ENCODE measurements at regions not wholly inside any gene's neighbourhood (a gene's known extent, or its start where the extent isn't known, plus 50 kb on each side); places are given as distances from the start of the nearest gene placed in this dataset.
"Not testable (repeated sequence)": the region's sequence is repeated elsewhere in the genome, so short reads cannot be mapped to it uniquely, and the experiment has no call there.

DNA sequence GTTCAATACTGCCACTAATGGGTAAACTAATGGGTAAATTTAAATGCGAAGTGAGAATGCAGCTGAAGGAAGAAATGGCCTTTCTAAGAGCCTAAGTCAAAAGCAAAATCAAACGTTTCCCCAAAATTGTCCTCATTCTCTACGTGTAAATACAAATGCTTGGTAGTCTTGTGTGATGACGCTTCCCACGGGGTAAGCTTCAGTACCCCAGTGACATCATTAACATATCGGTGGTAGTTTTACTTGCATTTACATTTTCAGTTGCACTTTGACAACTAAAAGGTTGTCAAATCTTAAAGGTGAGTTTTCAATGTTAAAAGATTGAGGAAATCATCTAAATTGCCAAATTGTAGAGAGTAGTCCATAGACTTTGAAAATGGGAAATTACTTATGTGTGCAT is 550.7 kb upstream of the CCNG1 start:
- H3K9me3 Mint-ChIP-seq: peaks cover 10% of the 10 kb centered on the region
- no peak overlapping the region for H3K27ac Mint-ChIP-seq
- no peaks in the 10 kb centered on the region for H3K36me3 Mint-ChIP-seq
- no peak for DNase-seq
- CTCF ChIA-PET: no interaction called here
- no peaks in the 10 kb centered on the region for H3K27me3 Mint-ChIP-seq
- no peaks in the 10 kb centered on the region for H3K4me1 Mint-ChIP-seq
- H3K4me3 Mint-ChIP-seq: no peak overlapping the region

- Mint-ChIP-seq H3K27me3 (no peaks in the 10 kb centered on the region), H3K4me1 (no peaks in the 10 kb centered on the region), H3K27ac (no peak overlapping the region), H3K36me3 (no peaks in the 10 kb centered on the region), H3K9me3 (peaks cover 5% of the 10 kb centered on the region), H3K4me3 (no peak overlapping the region)
- CTCF ChIA-PET: no interaction called here
- no peak for DNase-seq
Observed at GRCh38 chr5:162888268-162888667, 549.1 kb upstream of the CCNG1 start.

GRCh38 chr5:162911873-162912272 is 525.5 kb upstream of the CCNG1 start:
- Mint-ChIP-seq H3K9me3 (peaks cover 5% of the 10 kb centered on the region), H3K27me3 (no peaks in the 10 kb centered on the region), H3K4me1 (no peaks in the 10 kb centered on the region), H3K27ac (no peak overlapping the region), H3K36me3 (no peaks in the 10 kb centered on the region), H3K4me3 (no peak overlapping the region)
- no peak for DNase-seq
- CTCF ChIA-PET: no interaction called here

DNA sequence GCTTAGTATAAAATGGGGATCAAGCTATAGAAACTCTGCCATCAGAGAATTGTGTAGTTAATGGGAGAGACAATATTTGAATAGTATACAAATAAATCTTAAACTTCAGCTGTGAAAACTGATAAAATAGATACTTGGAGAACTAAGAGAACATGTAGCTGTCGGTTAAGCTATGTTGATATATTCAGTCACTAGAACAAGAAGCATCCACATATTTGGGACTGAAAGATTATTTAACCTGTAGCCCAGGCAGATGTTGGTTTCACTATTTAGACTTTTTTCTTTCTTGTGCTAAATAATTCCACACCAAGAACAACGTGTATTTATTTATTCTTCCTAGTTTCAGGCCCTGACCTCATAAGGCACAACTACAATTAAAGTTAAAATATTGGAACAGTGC is 521.0 kb upstream of the CCNG1 start:
- H3K4me3 Mint-ChIP-seq: no peak overlapping the region
- no peaks in the 10 kb centered on the region for H3K4me1 Mint-ChIP-seq
- peaks cover 7% of the 10 kb centered on the region for H3K9me3 Mint-ChIP-seq
- H3K27ac Mint-ChIP-seq: no peak overlapping the region
- H3K36me3 Mint-ChIP-seq: no peaks in the 10 kb centered on the region
- DNase-seq: no peak
- CTCF ChIA-PET: no interaction called here
- no peaks in the 10 kb centered on the region for H3K27me3 Mint-ChIP-seq

DNA sequence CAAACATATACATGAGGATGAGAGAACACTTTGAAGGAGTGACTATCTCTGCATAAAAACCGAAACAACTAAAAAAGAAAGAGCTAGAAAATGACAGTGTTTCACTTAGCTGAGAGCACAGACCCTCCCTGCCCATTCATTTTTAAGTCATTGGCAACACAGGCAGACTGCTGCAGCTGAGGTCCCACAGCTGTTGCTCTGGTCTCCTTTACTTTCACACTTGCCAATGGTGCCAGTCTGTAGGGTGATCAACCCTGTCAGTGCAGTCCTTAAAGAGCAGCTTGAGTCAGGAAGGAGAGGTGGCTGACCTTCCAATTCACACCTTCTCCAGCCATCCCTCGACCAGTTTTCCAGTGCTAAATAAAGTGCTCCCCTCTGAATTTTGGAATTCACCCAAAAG is 508.3 kb upstream of the CCNG1 start:
- Mint-ChIP-seq H3K27ac (no peak overlapping the region), H3K27me3 (no peaks in the 10 kb centered on the region), H3K4me1 (no peaks in the 10 kb centered on the region), H3K36me3 (no peaks in the 10 kb centered on the region), H3K9me3 (peaks cover 11% of the 10 kb centered on the region), H3K4me3 (no peak overlapping the region)
- CTCF ChIA-PET: no interaction called here
- no peak for DNase-seq

DNA sequence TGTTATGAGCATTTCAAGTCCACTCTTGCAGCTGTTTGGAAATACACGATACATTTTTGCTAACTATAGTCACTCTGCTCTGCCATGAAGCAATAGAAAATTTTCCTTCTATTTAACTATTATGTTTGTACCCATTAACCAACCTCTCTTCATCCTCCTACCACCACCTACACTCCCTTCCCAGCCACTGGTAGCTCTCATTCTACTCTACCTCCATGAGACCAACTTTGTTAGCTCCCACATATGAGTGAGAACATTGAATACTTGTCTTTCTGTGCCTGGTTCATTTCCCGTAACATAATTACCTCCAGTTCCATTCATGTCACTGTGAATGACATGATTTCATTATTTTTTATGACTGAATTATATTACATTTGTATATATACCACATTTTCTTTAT is 505.9 kb upstream of the CCNG1 start:
- no peak overlapping the region for H3K4me3 Mint-ChIP-seq
- no peaks in the 10 kb centered on the region for H3K4me1 Mint-ChIP-seq
- CTCF ChIA-PET: no interaction called here
- no peak overlapping the region for H3K27ac Mint-ChIP-seq
- H3K27me3 Mint-ChIP-seq: no peaks in the 10 kb centered on the region
- H3K36me3 Mint-ChIP-seq: no peaks in the 10 kb centered on the region
- no peak for DNase-seq
- H3K9me3 Mint-ChIP-seq: peaks cover 25% of the 10 kb centered on the region

GRCh38 chr5:162939991-162940390 is 497.4 kb upstream of the CCNG1 start:
- DNase-seq: no peak
- H3K27me3 Mint-ChIP-seq: no peaks in the 10 kb centered on the region
- CTCF ChIA-PET: no interaction called here

DNA sequence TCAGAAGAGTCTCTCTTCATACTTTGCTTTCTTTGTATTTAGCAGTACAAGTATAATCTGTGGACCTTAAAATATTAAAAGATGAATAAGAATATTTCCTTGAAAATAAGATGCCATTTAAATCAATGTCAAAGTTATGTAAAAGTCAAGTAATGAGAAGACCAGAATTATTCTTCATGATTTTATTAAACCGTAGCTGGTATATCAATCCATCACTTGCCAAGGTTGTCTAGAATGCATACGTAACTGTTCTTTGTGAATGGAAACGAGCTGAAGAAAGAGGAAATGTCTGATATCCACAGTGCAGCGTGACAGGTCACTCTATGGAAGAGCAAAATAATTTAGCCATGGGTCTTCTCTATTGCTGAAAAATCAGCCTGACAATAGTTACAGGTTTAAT is 488.7 kb upstream of the CCNG1 start:
- peaks cover 7% of the 10 kb centered on the region for H3K9me3 Mint-ChIP-seq
- H3K27ac Mint-ChIP-seq: no peak overlapping the region
- no peak overlapping the region for H3K4me3 Mint-ChIP-seq
- DNase-seq: no peak
- CTCF ChIA-PET: no interaction called here
- H3K27me3 Mint-ChIP-seq: no peaks in the 10 kb centered on the region
- H3K36me3 Mint-ChIP-seq: no peaks in the 10 kb centered on the region
- no peaks in the 10 kb centered on the region for H3K4me1 Mint-ChIP-seq

More at GRCh38 chr5:162939991-162940390, 497.4 kb upstream of the CCNG1 start:
- Mint-ChIP-seq H3K4me3 (no peak overlapping the region), H3K27ac (no peak overlapping the region), H3K36me3 (no peaks in the 10 kb centered on the region), H3K9me3 (peaks cover 23% of the 10 kb centered on the region), H3K4me1 (no peaks in the 10 kb centered on the region)

- Mint-ChIP-seq H3K36me3 (no peaks in the 10 kb centered on the region), H3K27ac (no peak overlapping the region), H3K27me3 (no peaks in the 10 kb centered on the region), H3K4me3 (no peak overlapping the region), H3K9me3 (peaks cover 7% of the 10 kb centered on the region), H3K4me1 (no peaks in the 10 kb centered on the region)
- no peak for DNase-seq
- CTCF ChIA-PET: no interaction called here
Observed at GRCh38 chr5:162956570-162956969, 480.8 kb upstream of the CCNG1 start.

DNA sequence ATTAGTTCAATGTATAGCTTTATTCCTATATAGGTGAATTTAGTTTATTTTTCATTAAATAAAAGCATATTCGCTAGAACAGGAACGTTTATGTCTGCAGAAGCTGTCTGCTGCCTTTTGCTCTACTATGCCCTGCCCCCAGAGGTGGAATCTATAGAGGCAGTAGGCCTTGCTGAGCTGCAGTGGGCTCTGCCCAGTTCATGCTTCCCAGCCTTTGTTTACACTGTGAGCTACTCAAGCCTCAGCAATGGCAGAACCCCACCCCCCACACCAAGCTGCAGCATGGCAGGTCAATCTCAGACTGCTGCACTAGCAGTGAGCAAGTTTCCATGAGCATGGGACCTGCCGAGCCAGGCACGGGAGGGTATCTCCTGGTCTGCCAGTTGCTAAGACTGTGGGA is 473.3 kb upstream of the CCNG1 start:
- CTCF ChIA-PET, H3K27me3 Mint-ChIP-seq, H3K4me3 Mint-ChIP-seq, H3K27ac Mint-ChIP-seq, H3K36me3 Mint-ChIP-seq, H3K4me1 Mint-ChIP-seq, DNase-seq: not testable (repeated sequence)
- peaks cover 17% of the 10 kb centered on the region for H3K9me3 Mint-ChIP-seq

DNA sequence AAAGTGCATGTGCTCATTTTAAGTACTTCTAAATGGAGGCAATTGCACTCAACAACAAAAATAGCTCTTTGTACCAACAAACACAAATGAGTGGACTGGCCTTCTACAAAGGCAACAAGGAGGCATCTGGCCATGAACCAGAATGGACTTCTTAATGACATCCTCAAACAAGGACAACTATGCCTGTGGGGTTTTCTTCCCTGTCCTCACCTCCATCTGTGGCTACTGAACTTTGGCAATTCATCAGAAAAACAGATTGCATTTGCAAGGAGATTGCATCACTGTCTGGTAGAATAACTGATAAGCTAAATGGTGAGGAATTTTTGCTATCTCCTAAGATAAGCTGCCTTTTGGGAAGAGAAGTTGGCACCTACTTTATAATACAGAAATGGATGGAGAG is 447.3 kb upstream of the CCNG1 start:
- no peak overlapping the region for H3K27ac Mint-ChIP-seq
- H3K9me3 Mint-ChIP-seq: no peaks in the 10 kb centered on the region
- CTCF ChIA-PET: no interaction called here
- no peaks in the 10 kb centered on the region for H3K27me3 Mint-ChIP-seq
- no peaks in the 10 kb centered on the region for H3K4me1 Mint-ChIP-seq
- DNase-seq: no peak
- no peaks in the 10 kb centered on the region for H3K36me3 Mint-ChIP-seq
- no peak overlapping the region for H3K4me3 Mint-ChIP-seq

GRCh38 chr5:162990856-162991497 is 446.4 kb upstream of the CCNG1 start:
- Mint-ChIP-seq H3K4me1 (no peaks in the 10 kb centered on the region), H3K27me3 (no peaks in the 10 kb centered on the region), H3K9me3 (peaks cover 3% of the 10 kb centered on the region), H3K4me3 (no peak overlapping the region), H3K27ac (no peak overlapping the region), H3K36me3 (no peaks in the 10 kb centered on the region)
- CTCF ChIA-PET: no interaction called here
- no peak for DNase-seq

DNA sequence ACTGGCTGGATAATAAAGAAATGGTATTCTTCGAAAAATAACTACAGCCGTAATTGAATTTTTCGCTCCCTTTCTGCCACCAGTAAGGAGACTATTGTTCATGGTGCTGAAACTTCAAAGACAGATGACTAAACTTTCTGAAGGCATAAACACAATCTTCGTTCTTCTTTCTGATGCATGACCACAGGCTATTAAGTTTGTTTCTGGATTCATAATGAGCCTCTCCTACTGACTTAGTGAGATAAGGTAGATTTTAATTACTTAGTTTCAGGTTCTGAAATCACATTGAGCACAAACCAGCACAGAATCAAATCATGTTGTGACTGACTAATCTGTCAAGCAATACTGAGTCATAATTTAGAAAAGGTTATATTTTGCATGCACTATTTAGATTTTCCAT is 441.8 kb upstream of the CCNG1 start:
- Mint-ChIP-seq H3K27ac (no peak overlapping the region), H3K4me1 (no peaks in the 10 kb centered on the region), H3K36me3 (no peaks in the 10 kb centered on the region), H3K27me3 (no peaks in the 10 kb centered on the region), H3K4me3 (no peak overlapping the region), H3K9me3 (peaks cover 3% of the 10 kb centered on the region)
- CTCF ChIA-PET: no interaction called here
- DNase-seq: no peak

GRCh38 chr5:162996053-162996452 is 441.3 kb upstream of the CCNG1 start:
- Mint-ChIP-seq H3K36me3 (no peaks in the 10 kb centered on the region), H3K4me1 (no peaks in the 10 kb centered on the region), H3K4me3 (no peak overlapping the region), H3K27ac (no peak overlapping the region), H3K9me3 (peaks cover 3% of the 10 kb centered on the region), H3K27me3 (no peaks in the 10 kb centered on the region)
- DNase-seq: no peak
- CTCF ChIA-PET: interaction anchor here (0.6 kb wide), 1 partner anchor 1845 kb away, joined by 3 read pairs; no protein-coding TSS in a partner anchor

DNA sequence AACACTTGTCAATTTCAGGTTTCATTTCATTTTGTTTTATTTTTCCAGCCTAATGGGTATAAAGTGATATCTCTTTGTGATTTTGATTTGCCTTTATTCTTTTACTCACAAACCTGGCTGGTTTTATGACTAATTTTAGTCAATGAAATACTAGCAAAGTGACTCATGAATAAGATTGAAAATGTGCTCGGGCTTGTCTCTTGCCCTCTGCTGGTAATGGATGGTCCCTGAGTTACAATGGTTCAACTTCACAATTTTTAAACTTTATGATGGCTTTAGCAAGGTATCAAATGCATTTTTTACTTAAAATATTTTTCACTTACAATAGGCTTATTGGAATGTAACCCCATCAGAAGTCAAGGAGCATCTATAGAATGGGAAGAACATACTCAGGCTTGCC is 431.4 kb upstream of the CCNG1 start:
- H3K27ac Mint-ChIP-seq: no peak overlapping the region
- H3K27me3 Mint-ChIP-seq: no peaks in the 10 kb centered on the region
- CTCF ChIA-PET: no interaction called here
- H3K4me3 Mint-ChIP-seq: no peak overlapping the region
- no peaks in the 10 kb centered on the region for H3K4me1 Mint-ChIP-seq
- peaks cover 7% of the 10 kb centered on the region for H3K9me3 Mint-ChIP-seq
- no peaks in the 10 kb centered on the region for H3K36me3 Mint-ChIP-seq
- no peak for DNase-seq

GRCh38 chr5:163022582-163023128 is 414.7 kb upstream of the CCNG1 start:
- DNase-seq: no peak
- Mint-ChIP-seq H3K4me3 (no peak overlapping the region), H3K9me3 (peaks cover 4% of the 10 kb centered on the region), H3K4me1 (no peaks in the 10 kb centered on the region), H3K27me3 (no peaks in the 10 kb centered on the region), H3K36me3 (no peaks in the 10 kb centered on the region), H3K27ac (no peak overlapping the region)
- CTCF ChIA-PET: interaction anchor here (0.7 kb wide), 1 partner anchor 15 kb away, joined by 3 read pairs; no protein-coding TSS in a partner anchor
